ENCODE measurements at regions not wholly inside any gene's neighbourhood (a gene's known extent, or its start where the extent isn't known, plus 50 kb on each side); places are given as distances from the start of the nearest gene placed in this dataset.
"Not testable (repeated sequence)": the region's sequence is repeated elsewhere in the genome, so short reads cannot be mapped to it uniquely, and the experiment has no call there.

DNA sequence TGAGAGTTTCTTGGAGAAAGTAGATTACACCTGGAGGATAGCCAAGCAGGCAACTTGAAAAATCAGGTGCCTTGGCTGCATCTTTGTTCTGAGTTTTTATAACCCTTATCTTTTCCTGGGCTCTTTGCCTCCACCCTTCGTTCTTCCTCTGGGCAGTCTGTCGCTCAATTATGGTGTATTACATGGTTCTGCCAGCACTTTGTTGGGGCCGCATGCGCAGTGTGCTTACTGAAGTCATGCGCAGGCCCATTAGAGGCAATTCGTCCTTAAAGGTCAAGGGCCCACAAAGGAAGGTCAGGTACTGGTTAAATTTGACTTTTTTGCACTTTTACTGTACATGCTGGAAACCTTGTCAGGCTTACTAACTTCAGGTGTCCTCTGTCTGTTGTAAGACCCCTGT lies 761.9 kb upstream of the SLITRK5 start:
- TF ChIP-seq CTCF (IDR thresholded peaks at IDR 0.05; ENCODE audit: insufficient read depth, low read depth, low read length, missing control alignments) = no peak
- no peak overlapping the region for H3K4me3 ChIP-seq (ENCODE audit: low read depth, low read length)
- DNase-seq (ENCODE audit: low read depth) = no peak

DNA sequence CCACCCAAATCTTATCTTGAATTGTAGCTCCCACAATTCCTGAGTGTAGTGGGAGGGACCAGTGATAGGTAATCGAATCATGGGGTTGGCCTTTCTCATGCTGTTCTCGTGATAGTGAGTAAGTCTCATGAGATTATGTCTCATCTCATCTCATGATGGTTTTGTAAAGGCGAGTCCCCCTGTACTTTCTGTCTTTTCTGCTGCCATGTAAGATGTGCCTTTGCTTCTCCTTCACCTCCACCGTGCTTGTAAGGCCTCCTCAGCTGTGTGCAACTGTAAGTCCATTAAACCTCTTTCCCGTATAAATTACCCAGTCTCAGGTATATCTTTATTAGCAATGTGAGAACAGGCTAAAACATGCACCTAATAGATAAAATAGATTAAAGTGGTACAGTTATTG lies 756.4 kb upstream of the SLITRK5 start:
- DNase-seq (ENCODE audit: low read depth) = no peak
- no peak overlapping the region for H3K4me3 ChIP-seq (ENCODE audit: low read depth, low read length)
- no peak for TF ChIP-seq CTCF (IDR thresholded peaks at IDR 0.05; ENCODE audit: insufficient read depth, low read depth, low read length, missing control alignments)

GRCh38 chr13:86917438-86917837 lies 753.7 kb upstream of the SLITRK5 start:
- not testable (repeated sequence) for DNase-seq (ENCODE audit: low read depth); H3K4me3 ChIP-seq (ENCODE audit: low read depth, low read length)

DNA sequence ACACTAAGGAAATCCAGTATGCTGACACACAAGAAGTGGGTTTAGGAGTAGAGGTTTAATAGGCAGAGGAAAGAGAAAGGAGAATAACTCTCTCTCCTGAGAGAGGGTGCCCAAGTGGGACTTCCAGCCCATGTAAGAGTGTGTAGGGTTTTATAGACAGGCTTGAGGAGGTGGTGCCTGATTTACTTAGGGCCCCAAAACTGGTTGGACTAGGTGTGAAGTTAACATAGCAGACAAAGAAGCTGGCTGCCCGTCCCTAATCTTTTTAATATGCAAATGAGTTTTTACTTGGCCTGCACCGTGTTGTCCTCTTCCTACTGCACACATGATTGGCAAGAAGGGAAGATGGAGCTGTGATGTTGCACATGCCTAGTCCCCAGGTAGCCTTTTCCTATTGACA lies 752.5 kb upstream of the SLITRK5 start:
- no peak for DNase-seq (ENCODE audit: low read depth)
- H3K4me3 ChIP-seq (ENCODE audit: low read depth, low read length) = no peak overlapping the region
- no peak for TF ChIP-seq CTCF (IDR thresholded peaks at IDR 0.05; ENCODE audit: insufficient read depth, low read depth, low read length, missing control alignments)

DNA sequence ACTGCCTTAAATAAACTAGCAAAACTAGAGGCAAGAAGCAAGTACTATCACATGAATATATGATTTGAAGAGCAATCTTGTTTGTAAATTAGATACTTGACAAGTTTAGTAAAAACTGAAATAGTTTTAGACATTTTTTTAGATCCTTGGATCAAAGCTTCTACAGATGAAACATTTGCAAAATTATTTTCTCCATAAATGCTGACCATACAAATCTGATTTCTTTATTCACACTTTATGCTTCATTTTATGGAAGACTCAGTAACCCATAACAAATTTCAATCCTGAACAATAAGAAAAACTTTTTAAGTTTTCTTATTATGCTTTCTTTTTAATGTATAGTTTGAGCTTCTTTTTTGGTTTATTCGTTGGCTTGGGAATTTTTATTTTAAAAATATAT lies 750.2 kb upstream of the SLITRK5 start:
- no peak overlapping the region for H3K4me3 ChIP-seq (ENCODE audit: low read depth, low read length)
- no peak for TF ChIP-seq CTCF (IDR thresholded peaks at IDR 0.05; ENCODE audit: insufficient read depth, low read depth, low read length, missing control alignments)
- no peak for DNase-seq (ENCODE audit: low read depth)

- no peak for DNase-seq (ENCODE audit: low read depth)
These were observed 748.2 kb upstream of the SLITRK5 start for GRCh38 chr13:86922936-86923335.

GRCh38 chr13:86926916-86927315 lies 744.3 kb upstream of the SLITRK5 start:
- not testable (repeated sequence) for H3K4me3 ChIP-seq (ENCODE audit: low read depth, low read length); DNase-seq (ENCODE audit: low read depth)

More at GRCh38 chr13:86922936-86923335, 748.2 kb upstream of the SLITRK5 start:
- H3K4me3 ChIP-seq (ENCODE audit: low read depth, low read length) = no peak overlapping the region
- no peak for TF ChIP-seq CTCF (IDR thresholded peaks at IDR 0.05; ENCODE audit: insufficient read depth, low read depth, low read length, missing control alignments)

DNA sequence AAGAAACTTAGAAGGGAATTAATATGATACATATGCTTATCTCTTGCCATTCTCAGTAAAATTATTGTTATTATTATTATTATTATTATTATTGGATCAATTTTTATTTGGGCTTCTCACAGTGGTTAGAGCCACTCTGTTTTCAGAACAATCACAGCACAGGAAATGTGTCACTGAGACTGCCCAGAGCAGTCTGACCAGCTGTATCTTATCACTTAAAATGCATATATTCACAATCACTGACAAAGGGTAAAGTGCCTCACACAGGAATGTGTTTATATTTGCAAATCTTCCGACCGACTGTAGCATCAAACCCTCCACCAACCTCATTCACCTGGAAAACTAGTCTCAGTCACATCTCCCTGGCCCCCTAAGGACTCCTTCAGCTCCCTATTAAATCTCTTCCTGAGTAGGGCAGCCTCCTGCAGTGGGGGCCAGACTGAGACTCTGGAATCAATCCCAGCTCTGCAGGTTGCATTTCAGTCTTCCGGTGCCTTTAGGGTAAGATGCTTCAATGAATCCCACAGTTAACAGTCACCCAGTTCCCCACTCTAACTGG lies 738.3 kb upstream of the SLITRK5 start:
- H3K4me3 ChIP-seq (ENCODE audit: low read depth, low read length) = no peak overlapping the region
- DNase-seq (ENCODE audit: low read depth) = no peak
- TF ChIP-seq CTCF (IDR thresholded peaks at IDR 0.05; ENCODE audit: insufficient read depth, low read depth, low read length, missing control alignments) = no peak

All from GM12865 (cell line).